ENCODE measurements at regions not wholly inside any gene's neighbourhood (a gene's known extent, or its start where the extent isn't known, plus 50 kb on each side); places are given as distances from the start of the nearest gene placed in this dataset.
A peak's percentile ranks its signal among the peaks of the same experiment; 100 is the strongest.

- DNase-seq (ENCODE audit: low spot score): no peak
Measured at GRCh38 chr3:105923140-105923539, 54.3 kb upstream of the CBLB start.

GRCh38 chr3:105927741-105928140 is 58.9 kb upstream of the CBLB start:
- no peak for DNase-seq (ENCODE audit: low spot score)

GRCh38 chr3:105930733-105931132 is 61.9 kb upstream of the CBLB start:
- no peak for DNase-seq (ENCODE audit: low spot score)

- no peak for DNase-seq (ENCODE audit: low spot score)
Measured at GRCh38 chr3:105931500-105931899, 62.7 kb upstream of the CBLB start.

GRCh38 chr3:105933871-105934270 is 65.1 kb upstream of the CBLB start:
- no peak for DNase-seq (ENCODE audit: low spot score)

GRCh38 chr3:105938101-105938500 is 69.3 kb upstream of the CBLB start:
- peak; percentile 38 for DNase-seq (ENCODE audit: low spot score)

GRCh38 chr3:105938806-105939205 is 70.0 kb upstream of the CBLB start:
- DNase-seq (ENCODE audit: low spot score): peak; percentile 19

- no peak for DNase-seq (ENCODE audit: low spot score)
Measured at GRCh38 chr3:105944276-105944675, 75.5 kb upstream of the CBLB start.

GRCh38 chr3:105944721-105945120 is 75.9 kb upstream of the CBLB start:
- DNase-seq (ENCODE audit: low spot score): no peak

- DNase-seq (ENCODE audit: low spot score): no peak
Measured at GRCh38 chr3:105948101-105948500, 79.3 kb upstream of the CBLB start.

GRCh38 chr3:105950881-105951600 is 82.2 kb upstream of the CBLB start:
- no peak for DNase-seq (ENCODE audit: low spot score)

- DNase-seq (ENCODE audit: low spot score): no peak
Measured at GRCh38 chr3:105953831-105954230, 85.0 kb upstream of the CBLB start.

- DNase-seq (ENCODE audit: low spot score): no peak
Measured at GRCh38 chr3:105956306-105956705, 87.5 kb upstream of the CBLB start.

GRCh38 chr3:105957722-105958121 is 88.9 kb upstream of the CBLB start:
- DNase-seq (ENCODE audit: low spot score): no peak

GRCh38 chr3:105958237-105959000 is 89.6 kb upstream of the CBLB start:
- DNase-seq (ENCODE audit: low spot score): no peak

- DNase-seq (ENCODE audit: low spot score): no peak
Measured at GRCh38 chr3:105959851-105960250, 91.0 kb upstream of the CBLB start.

- no peak for DNase-seq (ENCODE audit: low spot score)
Measured at GRCh38 chr3:105960381-105960780, 91.6 kb upstream of the CBLB start.

GRCh38 chr3:105963161-105963560 is 94.3 kb upstream of the CBLB start:
- DNase-seq (ENCODE audit: low spot score): no peak

- DNase-seq (ENCODE audit: low spot score): peak; percentile 7
Measured at GRCh38 chr3:105965384-105965783, 96.6 kb upstream of the CBLB start.

GRCh38 chr3:105967117-105967516 is 98.3 kb upstream of the CBLB start:
- no peak for DNase-seq (ENCODE audit: low spot score)

- no peak for DNase-seq (ENCODE audit: low spot score)
Measured at GRCh38 chr3:105970283-105970682, 101.5 kb upstream of the CBLB start.

GRCh38 chr3:105972069-105972468 is 103.3 kb upstream of the CBLB start:
- DNase-seq (ENCODE audit: low spot score): no peak

- no peak for DNase-seq (ENCODE audit: low spot score)
Measured at GRCh38 chr3:105974381-105974780, 105.6 kb upstream of the CBLB start.

GRCh38 chr3:105976196-105976595 is 107.4 kb upstream of the CBLB start:
- DNase-seq (ENCODE audit: low spot score): no peak
